ENCODE measurements at regions not wholly inside any gene's neighbourhood (a gene's known extent, or its start where the extent isn't known, plus 50 kb on each side); places are given as distances from the start of the nearest gene placed in this dataset.

GRCh38 chr2:37425408-37425807 is 81.0 kb downstream of the QPCT start:
- peaks cover 0 to 3% (median 0%) of the 10 kb centered on the region in 4 donors for H3K4me1 ChIP-seq
- no peaks in the 10 kb centered on the region for H3K9me3 ChIP-seq
- WGBS, result 89% methylated on average over 3 of the region's 3 CpGs
- DNase-seq (ENCODE audit: extremely low spot score), result no peak
- no peaks in the 10 kb centered on the region for H3K27me3 ChIP-seq
- no peaks in the 10 kb centered on the region for H3K36me3 ChIP-seq
- no peak overlapping the region for H3K27ac ChIP-seq (replicated peaks in 1 of 4)
- TF ChIP-seq POLR2AphosphoS5 (IDR thresholded peaks at IDR 0.05), result no peak
- TF ChIP-seq CTCF (IDR thresholded peaks at IDR 0.05), result no peak
- no peak for TF ChIP-seq EP300 (IDR thresholded peaks at IDR 0.05)
- no peak for TF ChIP-seq POLR2A (IDR thresholded peaks at IDR 0.05; ENCODE audit: low read depth)
- H3K4me3 ChIP-seq, result no peak overlapping the region
- intact Hi-C loops (cut with DNase I), result no loop called here

DNA sequence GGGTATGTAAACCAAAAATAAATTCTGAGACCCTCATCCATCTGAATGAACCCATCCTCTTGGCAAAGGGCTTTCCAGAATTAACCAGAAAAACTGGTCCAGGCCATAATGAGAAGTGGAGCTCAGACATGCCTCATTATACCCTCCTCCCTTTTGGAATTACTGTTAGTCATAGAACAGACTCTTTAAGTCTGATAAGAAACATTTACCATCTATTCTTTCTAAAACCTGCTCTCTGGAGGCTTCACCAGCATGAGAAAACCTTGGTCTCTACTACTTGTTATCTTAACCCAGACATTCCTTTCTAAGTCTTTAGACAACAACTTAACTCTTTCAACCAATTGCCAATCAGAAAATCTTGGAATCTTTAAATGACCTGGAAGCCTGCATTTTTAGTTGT is 82.8 kb downstream of the QPCT start:
- H3K36me3 ChIP-seq, result no peaks in the 10 kb centered on the region

DNA sequence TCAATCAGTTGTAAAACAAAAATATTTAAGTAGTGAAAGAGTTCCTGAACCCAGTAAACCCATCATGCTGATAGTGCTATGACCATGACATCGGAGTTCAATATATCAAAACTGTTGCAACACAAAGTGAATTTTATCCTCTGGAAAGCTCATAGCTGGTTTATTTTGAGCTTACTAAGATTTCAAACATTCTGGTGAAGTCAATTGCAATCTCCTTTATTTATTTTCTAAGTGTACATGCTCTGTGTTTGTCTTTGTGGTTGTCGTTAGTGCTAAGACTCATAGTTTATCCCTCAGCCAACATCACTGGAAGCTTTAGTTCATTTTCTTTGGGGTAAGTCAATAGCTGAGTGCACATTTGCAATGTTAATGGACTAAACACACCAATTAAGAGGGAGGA is 91.9 kb downstream of the QPCT start:
- no peak for DNase-seq (ENCODE audit: extremely low spot score)
- intact Hi-C loops (cut with DNase I), result no loop called here
- Histone ChIP-seq H3K9me3 (peaks cover 0 to 2% (median 0%) of the 10 kb centered on the region in 4 donors), H3K4me3 (no peak overlapping the region), H3K27me3 (no peaks in the 10 kb centered on the region), H3K27ac (replicated peaks in 1 of 4) (no peak overlapping the region), H3K36me3 (no peaks in the 10 kb centered on the region), H3K4me1 (no peaks in the 10 kb centered on the region)
- WGBS, result 97% methylated on average over 2 of the region's 2 CpGs
- no peak for TF ChIP-seq POLR2AphosphoS5 (IDR thresholded peaks at IDR 0.05)
- no peak for TF ChIP-seq CTCF (IDR thresholded peaks at IDR 0.05)
- no peak for TF ChIP-seq EP300 (IDR thresholded peaks at IDR 0.05)
- no peak for TF ChIP-seq POLR2A (IDR thresholded peaks at IDR 0.05; ENCODE audit: low read depth)

More for the DNA sequence above, 82.8 kb downstream of the QPCT start:
- DNase-seq (ENCODE audit: extremely low spot score), result no peak
- TF ChIP-seq POLR2A (IDR thresholded peaks at IDR 0.05; ENCODE audit: low read depth) (no peak), EP300 (IDR thresholded peaks at IDR 0.05) (no peak), POLR2AphosphoS5 (IDR thresholded peaks at IDR 0.05) (no peak), CTCF (IDR thresholded peaks at IDR 0.05) (no peak)
- intact Hi-C loops (cut with DNase I), result no loop called here
- Histone ChIP-seq H3K4me3 (no peak overlapping the region), H3K27ac (replicated peaks in 1 of 4) (no peak overlapping the region), H3K9me3 (no peaks in the 10 kb centered on the region), H3K4me1 (peaks cover 0 to 3% (median 0%) of the 10 kb centered on the region in 4 donors), H3K27me3 (no peaks in the 10 kb centered on the region)

DNA sequence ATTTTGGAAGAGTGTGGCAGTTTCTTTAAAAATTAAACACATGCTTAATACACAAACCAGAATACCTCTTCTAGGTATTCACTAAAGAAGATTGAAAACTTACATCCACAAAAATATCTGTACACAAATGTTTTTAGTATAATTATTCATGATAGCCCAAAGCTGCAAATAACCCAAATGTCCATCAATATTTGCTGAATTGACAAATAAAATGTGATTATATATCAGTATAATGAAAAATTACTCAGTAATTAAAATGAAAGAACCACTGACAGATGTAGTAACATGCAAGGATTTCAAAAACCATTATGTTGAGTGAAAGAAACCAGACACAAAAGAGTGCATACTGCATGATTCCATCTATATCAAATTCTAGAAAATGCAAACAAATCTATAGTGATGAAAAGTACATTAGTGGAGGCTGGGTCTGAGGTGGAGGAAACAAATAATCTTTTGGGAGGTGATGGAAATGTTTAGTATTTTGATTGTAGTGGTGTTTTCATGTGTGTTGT is 94.8 kb downstream of the QPCT start:
- intact Hi-C loops (cut with DNase I), result no loop called here
- Histone ChIP-seq H3K4me1 (no peaks in the 10 kb centered on the region), H3K4me3 (no peak overlapping the region), H3K36me3 (no peaks in the 10 kb centered on the region), H3K9me3 (peaks cover 0 to 3% (median 0%) of the 10 kb centered on the region in 4 donors), H3K27ac (replicated peaks in 1 of 4) (no peak overlapping the region), H3K27me3 (no peaks in the 10 kb centered on the region)
- TF ChIP-seq CTCF (IDR thresholded peaks at IDR 0.05), result no peak
- no peak for TF ChIP-seq POLR2A (IDR thresholded peaks at IDR 0.05; ENCODE audit: low read depth)
- no peak for TF ChIP-seq EP300 (IDR thresholded peaks at IDR 0.05)
- no peak for TF ChIP-seq POLR2AphosphoS5 (IDR thresholded peaks at IDR 0.05)
- no peak for DNase-seq (ENCODE audit: extremely low spot score)

GRCh38 chr2:37441055-37441454 is 96.6 kb downstream of the QPCT start:
- no peak overlapping the region for H3K4me3 ChIP-seq
- no peaks in the 10 kb centered on the region for H3K27me3 ChIP-seq
- H3K36me3 ChIP-seq, result no peaks in the 10 kb centered on the region
- peaks cover 0 to 3% (median 0%) of the 10 kb centered on the region in 4 donors for H3K9me3 ChIP-seq
- H3K27ac ChIP-seq (replicated peaks in 1 of 4), result no peak overlapping the region
- H3K4me1 ChIP-seq, result no peaks in the 10 kb centered on the region
- intact Hi-C loops (cut with DNase I), result no loop called here
- no peak for DNase-seq (ENCODE audit: extremely low spot score)
- TF ChIP-seq EP300 (IDR thresholded peaks at IDR 0.05) (no peak), POLR2A (IDR thresholded peaks at IDR 0.05; ENCODE audit: low read depth) (no peak), POLR2AphosphoS5 (IDR thresholded peaks at IDR 0.05) (no peak), CTCF (IDR thresholded peaks at IDR 0.05) (no peak)
- 100% methylated on average over 1 of the region's 1 CpG for WGBS

Measured in esophagus muscularis mucosa (tissue), 4 donors.